NT2/D1 (cell line): ENCODE measurements at regions not wholly inside any gene's neighbourhood (a gene's known extent, or its start where the extent isn't known, plus 50 kb on each side); places are given as distances from the start of the nearest gene placed in this dataset.

Experiments used
- SUZ12 ChIP-seq: IDR thresholded peaks from 2 replicates; pipeline ENCODE4 v1.6.1; 2011; ENCODE audit not compliant: insufficient read length, insufficient read depth; ENCODE audit errors: extremely low read depth
- ZNF274 ChIP-seq: IDR thresholded peaks from 2 replicates; pipeline ENCODE4 v1.6.1; 2011; ENCODE audit warnings: mild to moderate bottlenecking, low read depth, low read length

DNA sequence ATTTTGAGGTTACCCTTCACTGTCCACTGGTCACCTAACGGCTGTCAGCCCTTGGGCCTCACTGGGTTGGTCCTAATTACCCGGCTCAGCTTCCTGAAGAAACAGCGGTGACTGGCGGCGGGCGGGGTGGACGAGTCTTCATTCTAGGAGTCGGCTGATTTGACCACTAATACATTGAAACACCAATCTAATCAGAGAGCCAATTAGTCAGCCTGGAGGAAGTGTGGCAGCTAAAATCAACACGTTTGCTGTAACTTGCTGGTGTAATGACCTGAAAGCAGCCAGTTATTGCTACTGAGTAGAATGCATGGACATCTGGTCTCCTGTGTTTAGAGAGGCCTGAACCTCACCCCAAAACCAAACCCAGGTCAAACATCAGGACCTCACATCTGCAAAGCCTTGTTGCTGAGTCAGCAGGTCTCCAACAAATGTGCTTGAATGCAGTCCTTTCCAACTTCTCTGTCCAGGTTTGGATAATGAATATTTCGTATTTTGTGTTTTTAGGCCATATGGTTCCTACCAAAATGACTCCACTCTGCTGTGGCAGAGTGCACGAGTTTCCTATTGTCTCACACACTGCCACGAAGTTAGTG is 496.4 kb downstream of the BRD1 start:
- TF ChIP-seq ZNF274 = no peak
- no peak for TF ChIP-seq SUZ12
